DND-41 (cell line): ENCODE measurements at regions not wholly inside any gene's neighbourhood (a gene's known extent, or its start where the extent isn't known, plus 50 kb on each side); places are given as distances from the start of the nearest gene placed in this dataset.

ENCODE experiments used
- CTCF ChIP-seq: IDR thresholded peaks from 2 replicates; pipeline ENCODE4 v1.5.1; 2012; ENCODE audit warnings: borderline replicate concordance, low read length, moderate library complexity, mild to moderate bottlenecking; ENCODE audit not compliant: poor library complexity, severe bottlenecking; ENCODE audit errors: extremely low read depth
- EZH2 ChIP-seq: IDR thresholded peaks from 3 replicates; pipeline ENCODE4 v1.6.1; 2012; ENCODE audit warnings: borderline replicate concordance, low read depth, mild to moderate bottlenecking, moderate library complexity, low read length, inconsistent platforms; ENCODE audit not compliant: severe bottlenecking

- TF ChIP-seq CTCF = no peak
- TF ChIP-seq EZH2 = no peak
Observed at GRCh38 chr14:79967001-79967400, 244.3 kb downstream of the DIO2 start.
